KMS-11 (cell line): ENCODE measurements at regions not wholly inside any gene's neighbourhood (a gene's known extent, or its start where the extent isn't known, plus 50 kb on each side); places are given as distances from the start of the nearest gene placed in this dataset.
"Not testable (repeated sequence)": the region's sequence is repeated elsewhere in the genome, so short reads cannot be mapped to it uniquely, and the experiment has no call there.

ENCODE experiments used
- H2AFZ ChIP-seq: fragments of 200-600 bp; sonication (generic); 2 replicates; pipeline ENCODE4 v1.6.1; 2016; ENCODE audit warnings: antibody characterized with exemption, mixed run types, low read depth
- H3K27ac ChIP-seq: fragments of 200-600 bp; sonication (generic); 2 replicates; pipeline ENCODE4 v1.6.1; 2016; ENCODE audit warnings: mild to moderate bottlenecking, mixed run types
- H3K27me3 ChIP-seq: fragments of 200-600 bp; sonication (generic); 2 replicates; pipeline ENCODE4 v1.6.1; 2017; ENCODE audit warnings: mild to moderate bottlenecking, low read depth, mixed run types, moderate library complexity; ENCODE audit not compliant: insufficient read depth
- H3K36me3 ChIP-seq: fragments of 200-600 bp; sonication (generic); 2 replicates; pipeline ENCODE4 v1.6.1; 2017; ENCODE audit warnings: mild to moderate bottlenecking, mixed run types; ENCODE audit not compliant: insufficient read depth
- H3K4me1 ChIP-seq: fragments of 200-600 bp; sonication (generic); 2 replicates; pipeline ENCODE4 v1.6.1; 2016; ENCODE audit warnings: mild to moderate bottlenecking, low read depth, mixed run types; ENCODE audit not compliant: poor library complexity, severe bottlenecking
- H3K4me2 ChIP-seq: fragments of 200-600 bp; sonication (generic); 2 replicates; pipeline ENCODE4 v1.7.0; 2016; ENCODE audit warnings: mild to moderate bottlenecking, mixed run types
- H3K4me3 ChIP-seq: fragments of 200-600 bp; sonication (generic); IDR thresholded peaks from 2 replicates; pipeline ENCODE4 v1.6.1; 2017; ENCODE audit warnings: low read depth, low read length, mixed read lengths; ENCODE audit not compliant: insufficient read depth
- H3K79me2 ChIP-seq: fragments of 200-600 bp; sonication (generic); 2 replicates; pipeline ENCODE4 v1.6.1; 2016; ENCODE audit warnings: low read depth, mixed run types; ENCODE audit not compliant: insufficient read depth
- H3K9ac ChIP-seq: fragments of 200-600 bp; sonication (generic); 2 replicates; pipeline ENCODE4 v1.6.1; 2016; ENCODE audit warnings: mild to moderate bottlenecking, mixed run types
- H4K20me1 ChIP-seq: fragments of 200-600 bp; sonication (generic); 2 replicates; pipeline ENCODE4 v1.6.1; 2016; ENCODE audit warnings: mild to moderate bottlenecking, mixed run types; ENCODE audit not compliant: insufficient read depth
- CTCF ChIP-seq: fragments of 200-600 bp; sonication (generic); conservative IDR thresholded peaks from 2 replicates; pipeline ENCODE4 v1.6.1; 2017; ENCODE audit warnings: low read depth, mild to moderate bottlenecking, antibody characterized with exemption, low read length, moderate library complexity, mixed read lengths

- Histone ChIP-seq H3K27ac (no peak overlapping the region), H3K79me2 (no peaks in the 10 kb centered on the region), H3K36me3 (no peaks in the 10 kb centered on the region), H4K20me1 (no peaks in the 10 kb centered on the region), H3K4me1 (no peaks in the 10 kb centered on the region), H3K4me3 (no peak overlapping the region), H3K27me3 (no peaks in the 10 kb centered on the region), H3K4me2 (no peak overlapping the region), H2AFZ (no peak overlapping the region), H3K9ac (no peak overlapping the region)
- TF ChIP-seq CTCF, result no peak
Observed at GRCh38 chrX:124441971-124442590, 95.7 kb downstream of the SH2D1A start.

GRCh38 chrX:124455966-124456365, 109.6 kb downstream of the SH2D1A start:
- Histone ChIP-seq H3K4me2 (no peak overlapping the region), H2AFZ (no peak overlapping the region), H3K27me3 (no peaks in the 10 kb centered on the region), H3K9ac (no peak overlapping the region), H3K79me2 (no peaks in the 10 kb centered on the region), H3K27ac (no peak overlapping the region), H4K20me1 (no peaks in the 10 kb centered on the region), H3K4me1 (no peaks in the 10 kb centered on the region), H3K36me3 (no peaks in the 10 kb centered on the region), H3K4me3 (no peak overlapping the region)
- TF ChIP-seq CTCF, result no peak

- not testable (repeated sequence) for H3K27ac ChIP-seq, H3K27me3 ChIP-seq, H3K36me3 ChIP-seq, H3K9ac ChIP-seq, H4K20me1 ChIP-seq, H3K4me1 ChIP-seq, H3K4me3 ChIP-seq, H3K79me2 ChIP-seq, H2AFZ ChIP-seq, H3K4me2 ChIP-seq
Observed at GRCh38 chrX:124459851-124460250, 113.5 kb downstream of the SH2D1A start.

GRCh38 chrX:124462931-124463330, 116.6 kb downstream of the SH2D1A start:
- Histone ChIP-seq H3K4me1 (no peaks in the 10 kb centered on the region), H3K27ac (no peak overlapping the region), H3K4me3 (no peak overlapping the region), H3K36me3 (no peaks in the 10 kb centered on the region), H2AFZ (no peak overlapping the region), H4K20me1 (no peaks in the 10 kb centered on the region), H3K9ac (no peak overlapping the region), H3K79me2 (no peaks in the 10 kb centered on the region), H3K27me3 (no peaks in the 10 kb centered on the region), H3K4me2 (no peak overlapping the region)
- TF ChIP-seq CTCF, result no peak

- Histone ChIP-seq H3K36me3 (no peaks in the 10 kb centered on the region), H2AFZ (no peak overlapping the region), H3K27ac (no peak overlapping the region), H3K9ac (no peak overlapping the region), H3K27me3 (no peaks in the 10 kb centered on the region), H3K4me3 (no peak overlapping the region), H3K4me1 (no peaks in the 10 kb centered on the region), H4K20me1 (no peaks in the 10 kb centered on the region), H3K79me2 (no peaks in the 10 kb centered on the region), H3K4me2 (no peak overlapping the region)
- TF ChIP-seq CTCF, result no peak
Observed at GRCh38 chrX:124467202-124467601, 120.8 kb downstream of the SH2D1A start.
